ENCODE measurements at regions not wholly inside any gene's neighbourhood (a gene's known extent, or its start where the extent isn't known, plus 50 kb on each side); places are given as distances from the start of the nearest gene placed in this dataset.

DNA sequence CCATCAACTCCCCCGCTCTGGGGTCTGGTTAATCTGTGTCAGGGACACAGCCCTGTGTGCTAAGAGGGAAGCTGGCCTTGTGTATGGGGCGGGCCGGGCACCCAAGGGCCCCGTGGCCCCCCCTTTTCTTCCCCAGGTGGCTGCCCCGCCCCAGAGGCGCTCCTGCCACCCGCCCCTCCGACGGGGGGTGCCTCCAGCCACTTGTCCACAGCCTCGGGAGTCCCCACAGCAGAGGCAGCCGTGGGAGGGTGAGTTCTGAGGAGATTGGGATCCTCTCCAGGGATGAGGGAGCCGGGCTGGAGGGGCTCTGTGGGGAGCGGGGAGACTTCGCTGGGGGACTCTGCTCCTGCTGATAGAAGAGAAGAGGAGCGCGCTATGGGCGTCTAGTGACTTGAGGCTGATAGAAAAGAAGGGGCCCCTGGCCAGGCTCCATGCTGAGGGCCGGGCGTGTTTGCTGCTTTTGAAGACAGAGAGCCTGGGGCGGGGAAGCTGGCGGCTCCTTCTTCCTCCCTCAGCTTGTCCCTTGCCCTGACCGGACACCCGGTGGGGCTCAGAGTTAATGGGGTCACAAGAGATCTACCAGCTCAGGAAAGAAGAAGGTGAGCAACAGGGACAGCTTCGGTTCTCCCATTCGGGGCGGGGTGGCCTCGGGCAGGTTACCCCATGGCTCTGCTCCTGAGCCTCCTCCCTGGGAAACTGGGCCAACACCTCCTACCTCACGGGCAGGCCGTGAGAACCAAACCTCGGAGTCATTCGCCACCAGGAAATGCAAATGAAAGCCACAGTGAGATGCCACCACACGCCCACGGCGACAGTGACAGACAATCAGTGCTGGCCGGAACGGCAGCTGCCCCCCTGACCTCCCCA lies 89.4 kb upstream of the TAF1B start:
- no peak overlapping the region for H3K9ac ChIP-seq (ENCODE audit: low read depth, low read length)
- peaks cover 15% of the 10 kb centered on the region for H3K4me1 ChIP-seq (ENCODE audit: control insufficient read depth, insufficient read depth, low read length)
- H3K27me3 ChIP-seq (ENCODE audit: control insufficient read depth, insufficient read depth, low read length), result peaks cover 3% of the 10 kb centered on the region
- H3K36me3 ChIP-seq (ENCODE audit: control insufficient read depth, insufficient read depth, low read length), result no peaks in the 10 kb centered on the region
- no peaks in the 10 kb centered on the region for H3K9me3 ChIP-seq (ENCODE audit: control insufficient read depth, insufficient read depth, low read length)
- no peak overlapping the region for H3K4me3 ChIP-seq (ENCODE audit: low read depth, low read length)

GRCh38 chr2:9754532-9754887 lies 88.8 kb upstream of the TAF1B start:
- Histone ChIP-seq H3K9me3 (ENCODE audit: control insufficient read depth, insufficient read depth, low read length) (no peaks in the 10 kb centered on the region), H3K4me3 (ENCODE audit: low read depth, low read length) (no peak overlapping the region), H3K36me3 (ENCODE audit: control insufficient read depth, insufficient read depth, low read length) (no peaks in the 10 kb centered on the region), H3K9ac (ENCODE audit: low read depth, low read length) (no peak overlapping the region), H3K27me3 (ENCODE audit: control insufficient read depth, insufficient read depth, low read length) (peaks cover 3% of the 10 kb centered on the region), H3K4me1 (ENCODE audit: control insufficient read depth, insufficient read depth, low read length) (peaks cover 15% of the 10 kb centered on the region)

DNA sequence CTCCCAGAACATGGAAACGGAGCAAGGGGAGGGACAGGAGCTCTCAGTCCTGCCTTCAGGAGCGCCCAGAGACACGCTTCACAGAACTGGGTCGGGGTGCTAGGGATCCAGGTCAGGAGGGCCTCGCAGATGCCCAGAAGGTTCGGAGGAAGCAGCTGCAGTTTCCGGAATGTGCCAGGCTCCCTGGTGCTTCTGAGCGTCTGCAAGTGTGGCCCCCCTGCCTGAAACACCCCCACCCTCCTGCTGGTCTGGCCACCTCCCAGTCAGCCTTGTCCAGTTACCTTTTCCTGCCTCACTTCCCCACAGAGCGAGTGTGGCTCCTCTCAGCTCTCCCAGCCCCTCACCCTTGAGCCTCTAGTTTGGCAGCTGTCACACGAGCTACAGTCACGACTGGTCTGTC lies 88.3 kb upstream of the TAF1B start:
- H3K4me1 ChIP-seq (ENCODE audit: control insufficient read depth, insufficient read depth, low read length), result peaks cover 15% of the 10 kb centered on the region
- peaks cover 3% of the 10 kb centered on the region for H3K27me3 ChIP-seq (ENCODE audit: control insufficient read depth, insufficient read depth, low read length)
- H3K9ac ChIP-seq (ENCODE audit: low read depth, low read length), result no peak overlapping the region
- no peaks in the 10 kb centered on the region for H3K36me3 ChIP-seq (ENCODE audit: control insufficient read depth, insufficient read depth, low read length)
- no peak overlapping the region for H3K4me3 ChIP-seq (ENCODE audit: low read depth, low read length)
- no peaks in the 10 kb centered on the region for H3K9me3 ChIP-seq (ENCODE audit: control insufficient read depth, insufficient read depth, low read length)

GRCh38 chr2:9755638-9756037 lies 87.6 kb upstream of the TAF1B start:
- no peak overlapping the region for H3K4me3 ChIP-seq (ENCODE audit: low read depth, low read length)
- peaks cover 15% of the 10 kb centered on the region for H3K4me1 ChIP-seq (ENCODE audit: control insufficient read depth, insufficient read depth, low read length)
- H3K9me3 ChIP-seq (ENCODE audit: control insufficient read depth, insufficient read depth, low read length), result no peaks in the 10 kb centered on the region
- H3K9ac ChIP-seq (ENCODE audit: low read depth, low read length), result no peak overlapping the region
- H3K27me3 ChIP-seq (ENCODE audit: control insufficient read depth, insufficient read depth, low read length), result peaks cover 3% of the 10 kb centered on the region
- no peaks in the 10 kb centered on the region for H3K36me3 ChIP-seq (ENCODE audit: control insufficient read depth, insufficient read depth, low read length)

DNA sequence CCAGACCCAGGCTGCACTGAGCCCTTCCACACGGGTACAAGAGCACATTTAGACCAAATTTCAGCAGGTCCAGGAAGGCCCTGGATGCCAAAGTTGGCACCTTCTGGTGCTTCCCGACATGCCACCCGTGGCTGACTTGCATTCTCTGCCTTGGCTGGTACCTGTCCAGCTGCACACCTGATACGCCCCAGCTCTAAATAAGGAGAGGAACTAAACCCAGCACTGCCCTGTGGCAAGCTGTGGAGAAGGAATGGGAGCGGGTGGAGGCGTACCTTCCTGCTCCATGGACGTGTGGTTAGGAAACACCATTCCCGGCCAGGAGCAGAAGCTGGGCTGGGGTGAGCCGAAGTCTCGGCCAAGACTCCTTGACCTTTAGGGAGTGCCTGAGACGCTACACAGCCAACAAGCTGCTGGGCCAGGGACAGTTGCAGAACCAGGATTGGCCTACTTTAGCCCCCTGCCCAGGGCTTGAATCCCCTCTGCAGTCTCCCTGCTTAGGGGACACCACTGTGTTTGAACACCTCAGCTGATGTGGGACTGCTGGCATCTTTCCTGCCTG lies 86.5 kb upstream of the TAF1B start:
- H3K9ac ChIP-seq (ENCODE audit: low read depth, low read length), result no peak overlapping the region

DNA sequence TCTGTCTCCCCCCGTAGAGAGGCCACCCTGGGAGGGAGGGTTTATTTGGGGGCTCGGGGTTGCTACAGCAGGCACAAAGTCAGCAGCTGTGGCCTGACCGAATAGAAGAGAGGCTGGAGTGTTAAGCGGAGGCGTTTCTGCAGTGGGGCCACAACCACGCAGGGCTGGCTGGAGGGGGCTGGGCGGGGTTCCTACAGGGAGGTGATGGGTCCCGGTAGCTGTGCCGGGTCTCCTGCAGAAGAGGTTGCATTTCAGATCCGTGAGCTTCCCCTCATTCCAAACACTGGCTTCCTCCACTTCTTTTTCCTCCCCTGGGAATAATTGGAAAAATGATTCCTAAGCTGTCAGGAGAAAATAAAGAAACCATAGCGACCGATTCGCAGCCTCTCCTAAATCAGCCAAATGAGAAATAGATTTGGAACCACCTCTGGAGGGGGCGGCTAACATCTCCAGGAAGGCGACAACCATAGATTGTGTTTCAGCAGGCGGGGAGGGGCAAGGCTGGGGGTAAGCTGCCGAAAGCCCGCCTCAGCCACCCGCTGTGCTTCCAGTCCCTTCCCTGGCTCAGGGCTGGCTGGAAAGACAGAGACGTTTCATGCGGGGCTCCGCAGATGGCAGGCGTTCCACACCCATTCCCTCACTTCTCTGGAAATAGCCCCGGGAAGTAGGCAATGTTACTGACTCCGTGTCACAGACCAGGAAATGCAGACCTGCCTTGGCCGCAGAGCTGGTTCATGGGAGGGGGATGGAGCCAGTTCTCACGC lies 85.6 kb upstream of the TAF1B start:
- Histone ChIP-seq H3K27me3 (ENCODE audit: control insufficient read depth, insufficient read depth, low read length) (peaks cover 3% of the 10 kb centered on the region), H3K9ac (ENCODE audit: low read depth, low read length) (no peak overlapping the region), H3K4me1 (ENCODE audit: control insufficient read depth, insufficient read depth, low read length) (peaks cover 15% of the 10 kb centered on the region), H3K36me3 (ENCODE audit: control insufficient read depth, insufficient read depth, low read length) (no peaks in the 10 kb centered on the region), H3K4me3 (ENCODE audit: low read depth, low read length) (peak overlapping the region; percentile 23), H3K9me3 (ENCODE audit: control insufficient read depth, insufficient read depth, low read length) (no peaks in the 10 kb centered on the region)

More for the DNA sequence above, 86.5 kb upstream of the TAF1B start:
- no peaks in the 10 kb centered on the region for H3K9me3 ChIP-seq (ENCODE audit: control insufficient read depth, insufficient read depth, low read length)
- peaks cover 3% of the 10 kb centered on the region for H3K27me3 ChIP-seq (ENCODE audit: control insufficient read depth, insufficient read depth, low read length)
- peaks cover 15% of the 10 kb centered on the region for H3K4me1 ChIP-seq (ENCODE audit: control insufficient read depth, insufficient read depth, low read length)
- H3K36me3 ChIP-seq (ENCODE audit: control insufficient read depth, insufficient read depth, low read length), result no peaks in the 10 kb centered on the region
- no peak overlapping the region for H3K4me3 ChIP-seq (ENCODE audit: low read depth, low read length)

DNA sequence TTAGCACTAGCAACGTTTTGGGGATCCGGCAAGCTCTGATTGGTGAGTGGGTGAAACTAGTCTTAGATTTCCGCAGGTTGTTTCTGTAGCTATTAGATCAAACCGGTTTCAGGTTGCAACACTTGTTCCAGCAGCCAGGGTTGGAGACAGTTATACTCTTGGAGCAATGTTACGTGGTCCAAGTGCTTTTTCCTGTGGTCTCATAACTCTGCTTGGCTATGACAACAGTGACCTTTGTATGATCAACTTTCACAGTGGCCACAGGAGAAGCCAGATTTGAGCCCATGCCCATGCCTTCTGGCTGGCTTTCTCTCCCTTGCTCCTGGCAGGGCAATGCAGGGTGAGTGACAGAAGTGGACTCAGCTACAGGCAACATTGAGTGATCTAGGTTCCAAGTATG lies 84.5 kb upstream of the TAF1B start:
- no peak overlapping the region for H3K9ac ChIP-seq (ENCODE audit: low read depth, low read length)
- peaks cover 11% of the 10 kb centered on the region for H3K4me1 ChIP-seq (ENCODE audit: control insufficient read depth, insufficient read depth, low read length)
- H3K4me3 ChIP-seq (ENCODE audit: low read depth, low read length), result no peak overlapping the region
- no peaks in the 10 kb centered on the region for H3K36me3 ChIP-seq (ENCODE audit: control insufficient read depth, insufficient read depth, low read length)
- H3K27me3 ChIP-seq (ENCODE audit: control insufficient read depth, insufficient read depth, low read length), result peaks cover 3% of the 10 kb centered on the region
- no peaks in the 10 kb centered on the region for H3K9me3 ChIP-seq (ENCODE audit: control insufficient read depth, insufficient read depth, low read length)

DNA sequence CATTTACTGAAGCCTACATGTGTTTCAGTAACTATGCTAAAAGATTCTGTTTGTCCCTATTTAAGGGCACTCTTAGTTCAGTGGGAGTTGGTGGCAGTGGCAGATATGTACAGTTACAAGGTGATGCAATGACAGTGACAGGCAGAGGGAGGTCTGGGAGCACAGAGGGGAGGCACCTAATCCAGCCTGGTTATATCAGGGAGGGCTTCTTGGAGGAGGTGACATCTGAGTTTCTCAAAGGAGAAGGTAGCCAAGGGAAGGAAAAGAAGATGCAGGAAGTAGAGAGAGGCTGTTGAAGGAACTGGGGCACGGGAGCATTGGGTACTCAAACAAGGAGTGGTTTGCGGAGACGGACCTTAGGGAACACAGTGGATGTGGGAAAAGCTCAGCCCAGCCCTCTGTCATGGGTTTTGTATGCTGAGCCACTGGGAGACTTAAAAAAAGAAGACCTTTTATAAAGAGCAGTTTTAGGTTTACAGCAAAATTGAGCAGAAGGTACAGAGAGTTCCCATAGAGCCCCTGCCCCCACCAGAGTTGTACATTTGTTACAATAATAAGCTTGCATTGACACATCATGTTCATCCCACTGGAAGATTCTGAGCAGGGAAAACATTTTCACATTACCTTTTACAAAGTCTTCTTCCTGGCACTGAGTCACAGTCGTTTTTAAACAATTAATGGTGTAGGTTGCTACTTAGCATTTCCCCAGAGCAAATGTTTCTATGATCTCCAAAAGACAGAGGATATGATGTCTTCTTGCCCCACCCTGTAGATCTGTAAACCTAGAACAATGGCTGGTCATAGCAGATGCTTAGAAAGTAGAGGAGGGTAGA lies 83.0 kb upstream of the TAF1B start:
- peaks cover 11% of the 10 kb centered on the region for H3K4me1 ChIP-seq (ENCODE audit: control insufficient read depth, insufficient read depth, low read length)

DNA sequence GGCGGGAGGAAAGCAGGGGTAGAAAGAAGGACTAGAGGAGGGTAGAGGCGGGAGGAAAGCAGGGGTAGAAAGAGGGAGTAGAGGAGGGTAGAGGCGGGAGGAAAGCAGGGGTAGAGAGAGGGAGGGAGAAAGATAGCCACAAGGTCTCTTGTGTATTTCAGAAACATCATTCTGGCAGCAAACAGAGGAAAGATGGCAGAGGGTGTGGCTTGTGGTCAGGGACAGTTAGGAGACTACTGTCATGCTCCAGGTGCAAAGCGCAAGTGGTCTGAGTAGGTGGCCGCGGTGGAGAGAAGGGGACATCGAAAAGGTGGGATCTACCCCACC lies 82.4 kb upstream of the TAF1B start:
- Histone ChIP-seq H3K36me3 (ENCODE audit: control insufficient read depth, insufficient read depth, low read length) (no peaks in the 10 kb centered on the region), H3K4me3 (ENCODE audit: low read depth, low read length) (no peak overlapping the region), H3K4me1 (ENCODE audit: control insufficient read depth, insufficient read depth, low read length) (peaks cover 11% of the 10 kb centered on the region), H3K9ac (ENCODE audit: low read depth, low read length) (no peak overlapping the region), H3K27me3 (ENCODE audit: control insufficient read depth, insufficient read depth, low read length) (peaks cover 3% of the 10 kb centered on the region), H3K9me3 (ENCODE audit: control insufficient read depth, insufficient read depth, low read length) (no peaks in the 10 kb centered on the region)

More for the DNA sequence above, 83.0 kb upstream of the TAF1B start:
- H3K36me3 ChIP-seq (ENCODE audit: control insufficient read depth, insufficient read depth, low read length), result no peaks in the 10 kb centered on the region
- no peak overlapping the region for H3K9ac ChIP-seq (ENCODE audit: low read depth, low read length)
- peaks cover 3% of the 10 kb centered on the region for H3K27me3 ChIP-seq (ENCODE audit: control insufficient read depth, insufficient read depth, low read length)
- no peak overlapping the region for H3K4me3 ChIP-seq (ENCODE audit: low read depth, low read length)
- no peaks in the 10 kb centered on the region for H3K9me3 ChIP-seq (ENCODE audit: control insufficient read depth, insufficient read depth, low read length)

DNA sequence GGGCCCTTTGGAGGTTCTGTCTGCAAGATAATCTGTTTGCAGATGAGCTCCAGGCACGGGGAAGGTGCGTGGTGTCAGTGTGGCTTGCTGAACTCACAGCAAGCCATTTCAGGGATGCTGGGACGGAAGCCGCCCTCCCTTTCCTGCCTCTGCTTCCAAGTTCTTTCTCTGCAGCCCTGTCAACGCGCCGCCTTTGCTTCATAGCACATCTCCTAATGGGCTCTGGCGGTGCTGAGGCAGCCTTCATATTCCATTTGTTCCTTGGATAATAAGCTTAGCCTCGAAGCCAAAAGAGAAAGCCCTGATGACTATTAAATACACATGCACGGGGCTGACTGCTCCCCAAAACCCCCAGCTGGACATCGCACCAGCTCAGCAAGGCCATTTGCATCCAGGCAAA lies 81.7 kb upstream of the TAF1B start:
- H3K4me3 ChIP-seq (ENCODE audit: low read depth, low read length), result no peak overlapping the region
- H3K4me1 ChIP-seq (ENCODE audit: control insufficient read depth, insufficient read depth, low read length), result peaks cover 11% of the 10 kb centered on the region
- no peak overlapping the region for H3K9ac ChIP-seq (ENCODE audit: low read depth, low read length)
- H3K36me3 ChIP-seq (ENCODE audit: control insufficient read depth, insufficient read depth, low read length), result no peaks in the 10 kb centered on the region
- H3K9me3 ChIP-seq (ENCODE audit: control insufficient read depth, insufficient read depth, low read length), result no peaks in the 10 kb centered on the region
- peaks cover 3% of the 10 kb centered on the region for H3K27me3 ChIP-seq (ENCODE audit: control insufficient read depth, insufficient read depth, low read length)

DNA sequence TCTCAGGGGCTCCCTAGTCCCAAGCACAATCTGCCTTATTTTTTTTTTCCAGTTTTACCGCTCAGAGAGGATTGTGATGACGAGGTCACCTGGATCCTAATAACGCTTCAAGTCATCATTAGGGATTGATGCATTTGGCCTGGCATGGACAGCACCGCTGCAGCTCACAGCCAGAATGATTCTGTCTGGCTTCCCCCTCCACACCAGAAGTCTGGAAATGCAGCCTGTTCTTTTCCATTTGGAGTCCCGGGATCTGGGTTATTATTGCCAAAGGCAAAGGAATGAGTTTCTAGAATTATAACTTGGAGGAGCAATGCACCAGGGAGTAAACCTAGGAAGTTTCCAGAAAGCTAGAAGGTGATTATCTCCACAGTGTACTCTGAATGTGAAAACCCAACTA lies 81.1 kb upstream of the TAF1B start:
- H3K36me3 ChIP-seq (ENCODE audit: control insufficient read depth, insufficient read depth, low read length), result no peaks in the 10 kb centered on the region
- H3K27me3 ChIP-seq (ENCODE audit: control insufficient read depth, insufficient read depth, low read length), result peaks cover under 1% of the 10 kb centered on the region
- no peaks in the 10 kb centered on the region for H3K9me3 ChIP-seq (ENCODE audit: control insufficient read depth, insufficient read depth, low read length)
- no peak overlapping the region for H3K4me3 ChIP-seq (ENCODE audit: low read depth, low read length)
- no peak overlapping the region for H3K9ac ChIP-seq (ENCODE audit: low read depth, low read length)
- peaks cover 11% of the 10 kb centered on the region for H3K4me1 ChIP-seq (ENCODE audit: control insufficient read depth, insufficient read depth, low read length)

Measured in iPS-15b (cell line).